ENCODE measurements at regions not wholly inside any gene's neighbourhood (a gene's known extent, or its start where the extent isn't known, plus 50 kb on each side); places are given as distances from the start of the nearest gene placed in this dataset.
"Not testable (repeated sequence)": the region's sequence is repeated elsewhere in the genome, so short reads cannot be mapped to it uniquely, and the experiment has no call there.

DNA sequence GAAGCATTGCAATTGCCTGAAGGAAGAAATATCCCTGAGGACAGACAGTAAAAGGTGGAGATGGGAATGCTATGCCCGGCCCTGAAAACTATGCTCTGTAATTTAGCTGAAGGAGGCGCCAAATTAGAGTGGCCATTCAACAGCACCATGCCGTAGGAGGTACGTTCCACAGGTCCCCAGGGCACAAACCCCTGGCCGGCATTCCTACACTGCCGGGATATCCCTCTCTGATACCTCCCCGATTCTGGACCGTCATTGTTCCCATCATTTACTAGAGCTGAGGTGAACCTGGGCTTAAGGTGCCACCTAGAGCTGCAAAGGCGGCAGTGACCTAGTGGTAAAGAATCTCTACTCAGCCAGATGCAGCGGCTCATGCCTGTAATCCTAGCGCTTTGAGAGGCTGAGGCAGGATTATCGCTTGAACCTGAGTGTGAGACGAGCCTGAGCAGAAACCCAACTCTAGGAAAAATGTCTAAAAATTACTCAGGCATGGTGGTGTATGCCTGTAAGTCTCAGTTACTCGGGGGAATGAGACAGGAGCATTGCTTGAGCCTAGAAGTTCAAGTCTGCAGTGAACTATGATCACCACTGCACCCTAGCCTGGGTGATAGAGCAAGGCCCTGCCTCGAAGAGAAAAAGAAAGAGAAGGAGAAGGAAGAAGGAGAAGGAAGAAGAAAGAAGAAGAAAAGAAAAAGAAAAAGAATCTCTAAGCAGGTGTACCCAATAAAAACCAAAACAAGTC lies 53.0 kb upstream of the TNKS2 start:
- H3K4me3 ChIP-seq (ENCODE audit: low read length): no peak overlapping the region
- no CpG with 5 or more reads among the region's 15 CpGs for WGBS (ENCODE audit: insufficient coverage, insufficient read length)
- no peaks in the 10 kb centered on the region for H3K4me1 ChIP-seq (ENCODE audit: control insufficient read depth, insufficient read depth, low read length)
- DNase-seq (ENCODE audit: low read depth, low spot score): peak; percentile 78
- no peaks in the 10 kb centered on the region for H3K9me3 ChIP-seq (ENCODE audit: control insufficient read depth, insufficient read depth, low read length)
- no peak overlapping the region for H3K27ac ChIP-seq (ENCODE audit: low read length)
- H3K36me3 ChIP-seq (ENCODE audit: control insufficient read depth, insufficient read depth, low read length): no peaks in the 10 kb centered on the region
- H3K27me3 ChIP-seq (ENCODE audit: control insufficient read depth, insufficient read depth, low read length): no peaks in the 10 kb centered on the region

DNA sequence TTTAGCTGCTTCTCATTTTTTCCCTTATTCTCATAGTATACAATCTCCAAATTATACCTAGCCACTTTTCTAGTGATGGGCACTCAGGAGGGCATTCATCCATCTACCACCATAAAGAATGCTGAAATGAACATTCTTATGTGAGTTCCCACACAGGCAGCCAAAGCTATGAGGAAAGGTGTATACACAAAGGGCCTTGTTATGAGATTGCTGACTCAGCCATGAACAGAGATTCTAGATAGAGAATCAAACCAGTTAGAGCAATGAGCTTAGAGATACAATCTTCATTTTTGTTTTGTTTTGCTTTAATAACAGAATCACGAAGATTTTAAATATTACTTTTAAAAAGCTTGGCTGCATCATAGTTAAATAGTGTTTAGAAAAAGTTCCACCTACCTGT lies 54.8 kb upstream of the TNKS2 start:
- no peak overlapping the region for H3K4me3 ChIP-seq (ENCODE audit: low read length)
- no CpG with 5 or more reads among the region's 1 CpG for whole genome bisulfite sequencing (ENCODE audit: insufficient coverage, insufficient read length)
- H3K4me1 ChIP-seq (ENCODE audit: control insufficient read depth, insufficient read depth, low read length): no peaks in the 10 kb centered on the region
- H3K27ac ChIP-seq (ENCODE audit: low read length): no peak overlapping the region
- no peaks in the 10 kb centered on the region for H3K27me3 ChIP-seq (ENCODE audit: control insufficient read depth, insufficient read depth, low read length)
- H3K9me3 ChIP-seq (ENCODE audit: control insufficient read depth, insufficient read depth, low read length): no peaks in the 10 kb centered on the region
- DNase-seq (ENCODE audit: low read depth, low spot score): no peak
- no peaks in the 10 kb centered on the region for H3K36me3 ChIP-seq (ENCODE audit: control insufficient read depth, insufficient read depth, low read length)

DNA sequence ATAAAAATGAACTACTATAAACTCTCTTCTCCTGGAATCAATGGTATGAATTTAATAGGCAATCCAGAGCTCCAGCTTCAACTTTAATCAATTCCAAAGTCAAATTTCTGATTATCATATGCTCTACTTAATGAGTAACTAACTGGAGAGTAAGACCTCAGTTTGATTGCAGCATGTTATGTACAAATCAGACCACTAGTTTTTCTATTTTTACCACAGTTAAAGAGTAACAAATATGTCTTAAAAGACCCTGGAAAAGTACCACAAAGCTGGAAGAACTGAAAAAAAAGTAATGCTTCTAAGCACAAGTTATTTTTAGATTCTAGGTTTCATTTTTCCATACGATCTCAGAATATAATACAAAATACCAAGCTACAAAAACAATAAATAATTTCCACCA lies 56.0 kb upstream of the TNKS2 start:
- Histone ChIP-seq H3K27ac (ENCODE audit: low read length) (no peak overlapping the region), H3K36me3 (ENCODE audit: control insufficient read depth, insufficient read depth, low read length) (no peaks in the 10 kb centered on the region), H3K4me3 (ENCODE audit: low read length) (no peak overlapping the region), H3K4me1 (ENCODE audit: control insufficient read depth, insufficient read depth, low read length) (no peaks in the 10 kb centered on the region), H3K27me3 (ENCODE audit: control insufficient read depth, insufficient read depth, low read length) (no peaks in the 10 kb centered on the region), H3K9me3 (ENCODE audit: control insufficient read depth, insufficient read depth, low read length) (no peaks in the 10 kb centered on the region)
- no CpG with 5 or more reads among the region's 1 CpG for WGBS (ENCODE audit: insufficient coverage, insufficient read length)
- DNase-seq (ENCODE audit: low read depth, low spot score): no peak

DNA sequence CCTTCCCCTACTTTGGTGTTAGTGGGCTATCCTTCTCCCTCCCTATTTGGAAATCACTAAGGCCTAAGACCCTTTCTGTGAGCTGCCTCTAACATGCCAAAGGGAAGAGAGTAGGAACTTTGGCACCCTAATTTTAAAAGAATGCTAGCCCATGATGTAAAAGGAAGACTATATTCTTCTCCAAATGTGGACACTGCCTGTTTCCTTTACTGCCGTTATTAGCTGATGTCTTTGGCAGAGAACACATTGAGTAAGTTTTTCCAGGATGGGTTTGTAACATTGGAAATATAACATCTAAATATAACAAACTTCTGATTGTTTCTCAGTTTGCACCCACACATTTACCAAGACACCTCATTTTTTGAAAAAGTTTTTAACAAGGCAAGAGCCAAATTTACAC lies 56.9 kb upstream of the TNKS2 start:
- WGBS (ENCODE audit: insufficient coverage, insufficient read length): no CpG with 5 or more reads among the region's 1 CpG
- no peak for DNase-seq (ENCODE audit: low read depth, low spot score)
- no peaks in the 10 kb centered on the region for H3K4me1 ChIP-seq (ENCODE audit: control insufficient read depth, insufficient read depth, low read length)
- no peak overlapping the region for H3K4me3 ChIP-seq (ENCODE audit: low read length)
- H3K9me3 ChIP-seq (ENCODE audit: control insufficient read depth, insufficient read depth, low read length): no peaks in the 10 kb centered on the region
- H3K27me3 ChIP-seq (ENCODE audit: control insufficient read depth, insufficient read depth, low read length): no peaks in the 10 kb centered on the region
- H3K27ac ChIP-seq (ENCODE audit: low read length): no peak overlapping the region
- no peaks in the 10 kb centered on the region for H3K36me3 ChIP-seq (ENCODE audit: control insufficient read depth, insufficient read depth, low read length)

DNA sequence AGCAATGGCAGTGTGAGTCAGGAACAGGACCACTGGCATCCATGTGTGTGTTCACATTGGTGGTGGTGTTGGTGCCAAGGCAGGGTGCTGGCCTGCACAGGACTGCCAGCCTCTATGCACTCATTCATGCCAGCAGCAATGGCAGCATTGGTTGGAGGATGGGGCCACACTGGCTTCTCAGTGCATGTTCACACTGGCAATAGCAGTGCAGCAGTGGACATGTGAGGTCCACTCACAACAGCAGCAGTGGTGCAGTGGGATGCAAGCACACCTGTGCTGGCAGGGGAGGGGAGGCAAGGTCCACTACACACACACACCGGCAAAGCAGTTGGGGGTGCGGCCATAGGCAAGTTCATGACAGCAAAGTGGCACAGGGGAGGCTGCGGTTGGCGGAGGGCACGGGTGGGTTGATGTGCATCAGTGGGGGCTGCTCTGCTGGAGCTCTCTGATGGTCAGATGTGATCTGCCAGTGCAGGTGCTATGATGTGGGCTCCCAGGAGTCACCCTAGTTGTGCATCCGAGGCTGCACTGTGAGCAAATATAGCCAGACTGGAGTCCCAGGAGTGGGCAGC lies 57.8 kb upstream of the TNKS2 start:
- H3K9me3 ChIP-seq (ENCODE audit: control insufficient read depth, insufficient read depth, low read length): no peaks in the 10 kb centered on the region
- no CpG with 5 or more reads among the region's 6 CpGs for WGBS (ENCODE audit: insufficient coverage, insufficient read length)
- H3K36me3 ChIP-seq (ENCODE audit: control insufficient read depth, insufficient read depth, low read length): no peaks in the 10 kb centered on the region
- no peaks in the 10 kb centered on the region for H3K27me3 ChIP-seq (ENCODE audit: control insufficient read depth, insufficient read depth, low read length)
- no peaks in the 10 kb centered on the region for H3K4me1 ChIP-seq (ENCODE audit: control insufficient read depth, insufficient read depth, low read length)
- no peak overlapping the region for H3K4me3 ChIP-seq (ENCODE audit: low read length)
- no peak for DNase-seq (ENCODE audit: low read depth, low spot score)
- no peak overlapping the region for H3K27ac ChIP-seq (ENCODE audit: low read length)

DNA sequence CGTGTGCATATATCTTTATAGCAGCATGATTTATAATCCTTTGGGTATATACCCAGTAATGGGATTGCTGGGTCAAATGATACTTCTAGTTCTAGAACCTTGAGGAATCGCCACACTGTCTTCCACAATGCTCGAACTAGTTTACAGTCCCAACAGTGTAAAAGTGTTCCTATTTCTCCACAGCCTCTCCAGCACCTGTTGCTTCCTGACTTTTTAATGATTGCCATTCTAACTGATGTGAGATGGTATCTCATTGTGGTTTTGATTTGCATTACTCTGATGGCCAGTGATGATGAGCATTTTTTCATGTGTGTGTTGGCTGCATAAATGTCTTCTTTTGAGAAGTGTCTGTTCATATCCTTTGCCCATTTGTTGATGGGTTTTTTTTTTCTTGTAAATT lies 66.0 kb upstream of the TNKS2 start:
- WGBS (ENCODE audit: insufficient coverage, insufficient read length): no CpG with 5 or more reads among the region's 3 CpGs
- H3K4me3 ChIP-seq (ENCODE audit: low read length); H3K36me3 ChIP-seq (ENCODE audit: control insufficient read depth, insufficient read depth, low read length); H3K27ac ChIP-seq (ENCODE audit: low read length); H3K4me1 ChIP-seq (ENCODE audit: control insufficient read depth, insufficient read depth, low read length); H3K9me3 ChIP-seq (ENCODE audit: control insufficient read depth, insufficient read depth, low read length); DNase-seq (ENCODE audit: low read depth, low spot score); H3K27me3 ChIP-seq (ENCODE audit: control insufficient read depth, insufficient read depth, low read length): not testable (repeated sequence)

DNA sequence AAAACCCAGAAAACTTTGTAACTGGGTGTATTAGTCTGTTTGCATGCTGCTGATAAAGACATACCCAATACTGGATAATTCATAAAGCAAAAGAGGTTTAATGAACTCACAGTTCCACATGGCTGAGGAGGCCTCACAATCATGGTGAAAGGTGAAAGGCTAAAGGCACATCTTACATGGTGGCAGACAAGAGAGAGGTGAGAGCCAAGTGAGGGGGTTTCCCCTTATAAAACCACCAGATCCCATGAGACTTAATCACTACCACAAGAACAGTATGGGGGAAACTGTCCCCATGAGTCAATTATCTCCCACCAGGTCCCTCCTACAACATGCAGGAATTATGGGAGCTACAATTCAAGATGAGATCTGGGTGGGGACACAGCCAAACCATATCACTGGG lies 68.9 kb upstream of the TNKS2 start:
- DNase-seq (ENCODE audit: low read depth, low spot score); H3K27ac ChIP-seq (ENCODE audit: low read length); H3K36me3 ChIP-seq (ENCODE audit: control insufficient read depth, insufficient read depth, low read length); H3K9me3 ChIP-seq (ENCODE audit: control insufficient read depth, insufficient read depth, low read length); H3K4me3 ChIP-seq (ENCODE audit: low read length); H3K4me1 ChIP-seq (ENCODE audit: control insufficient read depth, insufficient read depth, low read length); H3K27me3 ChIP-seq (ENCODE audit: control insufficient read depth, insufficient read depth, low read length): not testable (repeated sequence)

DNA sequence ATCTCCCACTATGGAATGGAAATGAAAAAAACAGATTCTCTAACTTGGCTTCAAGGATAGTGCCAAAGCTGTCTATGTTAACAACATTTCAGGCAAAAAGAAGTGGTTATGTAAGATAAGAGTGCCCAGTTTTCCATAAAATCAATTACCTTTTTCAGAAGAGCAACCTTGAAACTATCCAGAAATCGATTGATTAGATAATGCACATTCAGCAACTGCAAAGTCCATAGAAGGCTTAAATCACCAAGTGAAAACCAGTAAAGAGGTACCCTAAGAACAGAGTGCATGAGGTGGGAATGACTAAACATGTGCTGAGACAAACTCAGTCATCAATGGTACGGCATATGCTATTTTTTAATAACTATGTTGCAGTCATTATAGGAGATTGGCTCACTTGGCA lies 71.9 kb upstream of the TNKS2 start:
- no peak overlapping the region for H3K4me3 ChIP-seq (ENCODE audit: low read length)
- no peaks in the 10 kb centered on the region for H3K27me3 ChIP-seq (ENCODE audit: control insufficient read depth, insufficient read depth, low read length)
- WGBS (ENCODE audit: insufficient coverage, insufficient read length): no CpG with 5 or more reads among the region's 2 CpGs
- H3K27ac ChIP-seq (ENCODE audit: low read length): no peak overlapping the region
- H3K36me3 ChIP-seq (ENCODE audit: control insufficient read depth, insufficient read depth, low read length): no peaks in the 10 kb centered on the region
- no peak for DNase-seq (ENCODE audit: low read depth, low spot score)
- no peaks in the 10 kb centered on the region for H3K4me1 ChIP-seq (ENCODE audit: control insufficient read depth, insufficient read depth, low read length)
- no peaks in the 10 kb centered on the region for H3K9me3 ChIP-seq (ENCODE audit: control insufficient read depth, insufficient read depth, low read length)

DNA sequence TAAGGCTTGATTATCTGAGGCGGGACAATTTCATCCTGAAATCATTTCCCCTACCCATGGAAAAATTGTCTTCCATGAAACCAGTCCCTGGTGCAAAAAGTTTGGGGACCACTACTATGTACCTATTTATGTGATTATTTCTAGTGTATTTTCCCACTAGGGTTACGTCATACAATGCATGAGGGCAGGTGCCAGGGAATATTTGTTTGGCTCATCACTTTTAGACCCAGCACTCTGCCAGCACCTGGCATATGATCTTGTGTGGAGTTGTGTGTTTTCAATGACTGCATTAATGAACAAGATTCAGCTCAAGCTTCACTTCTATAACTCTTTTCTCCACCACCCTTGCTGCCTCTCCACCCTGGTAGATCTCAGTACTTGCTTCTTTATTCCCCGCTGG lies 73.3 kb upstream of the TNKS2 start:
- Histone ChIP-seq H3K36me3 (ENCODE audit: control insufficient read depth, insufficient read depth, low read length) (no peaks in the 10 kb centered on the region), H3K9me3 (ENCODE audit: control insufficient read depth, insufficient read depth, low read length) (no peaks in the 10 kb centered on the region), H3K27me3 (ENCODE audit: control insufficient read depth, insufficient read depth, low read length) (no peaks in the 10 kb centered on the region), H3K4me1 (ENCODE audit: control insufficient read depth, insufficient read depth, low read length) (no peaks in the 10 kb centered on the region), H3K27ac (ENCODE audit: low read length) (no peak overlapping the region), H3K4me3 (ENCODE audit: low read length) (no peak overlapping the region)
- no CpG with 5 or more reads among the region's 3 CpGs for WGBS (ENCODE audit: insufficient coverage, insufficient read length)
- no peak for DNase-seq (ENCODE audit: low read depth, low spot score)

DNA sequence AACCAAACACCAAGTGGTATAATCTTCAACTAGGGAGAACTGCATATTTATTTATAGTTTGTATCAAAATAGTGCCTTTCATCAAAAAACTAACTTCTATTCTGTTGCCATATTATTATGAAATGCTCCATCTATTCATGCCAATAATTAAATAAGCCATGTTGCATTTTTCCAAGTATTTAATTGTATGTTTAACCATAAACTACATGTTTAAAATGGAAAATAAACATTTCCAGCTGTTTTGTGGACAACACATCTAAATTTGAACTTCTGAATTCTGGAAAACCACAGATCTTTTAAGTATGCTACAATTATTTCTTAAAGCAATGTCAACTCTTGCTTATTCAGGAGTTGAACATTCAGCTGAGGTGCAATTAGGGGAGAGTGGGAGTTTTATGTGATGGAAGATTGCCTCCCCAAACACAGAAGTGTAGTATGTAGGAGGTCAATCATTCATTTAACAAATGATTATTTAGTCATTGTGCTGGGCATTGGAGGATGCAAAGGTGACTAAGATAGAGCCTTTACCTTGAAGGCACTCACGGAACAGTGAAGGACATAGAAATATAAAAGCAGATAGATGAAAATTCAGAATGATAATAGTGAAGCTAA lies 80.7 kb upstream of the PPP1R3C start:
- DNase-seq (ENCODE audit: low read depth, low spot score): no peak
- Histone ChIP-seq H3K4me1 (ENCODE audit: control insufficient read depth, insufficient read depth, low read length) (no peaks in the 10 kb centered on the region), H3K4me3 (ENCODE audit: low read length) (no peak overlapping the region), H3K9me3 (ENCODE audit: control insufficient read depth, insufficient read depth, low read length) (no peaks in the 10 kb centered on the region), H3K36me3 (ENCODE audit: control insufficient read depth, insufficient read depth, low read length) (no peaks in the 10 kb centered on the region), H3K27me3 (ENCODE audit: control insufficient read depth, insufficient read depth, low read length) (no peaks in the 10 kb centered on the region), H3K27ac (ENCODE audit: low read length) (no peak overlapping the region)
- WGBS (ENCODE audit: insufficient coverage, insufficient read length): no CpG with 5 or more reads among the region's 1 CpG

Data from iPS DF 6.9 (cell line).